ENCODE measurements at regions not wholly inside any gene's neighbourhood (a gene's known extent, or its start where the extent isn't known, plus 50 kb on each side); places are given as distances from the start of the nearest gene placed in this dataset.

- no peaks in the 10 kb centered on the region for H3K36me3 ChIP-seq
Observed at GRCh38 chr4:126794363-126794762, 838.4 kb upstream of the INTU start.

GRCh38 chr4:126798214-126798613 is 834.5 kb upstream of the INTU start:
- no peaks in the 10 kb centered on the region for H3K4me1 ChIP-seq

More at GRCh38 chr4:126794363-126794762, 838.4 kb upstream of the INTU start:
- TF ChIP-seq POLR2A (IDR thresholded peaks at IDR 0.05) (no peak), EP300 (IDR thresholded peaks at IDR 0.05) (no peak), POLR2AphosphoS5 (IDR thresholded peaks at IDR 0.05) (no peak)
- TF ChIP-seq, protein P1, sequence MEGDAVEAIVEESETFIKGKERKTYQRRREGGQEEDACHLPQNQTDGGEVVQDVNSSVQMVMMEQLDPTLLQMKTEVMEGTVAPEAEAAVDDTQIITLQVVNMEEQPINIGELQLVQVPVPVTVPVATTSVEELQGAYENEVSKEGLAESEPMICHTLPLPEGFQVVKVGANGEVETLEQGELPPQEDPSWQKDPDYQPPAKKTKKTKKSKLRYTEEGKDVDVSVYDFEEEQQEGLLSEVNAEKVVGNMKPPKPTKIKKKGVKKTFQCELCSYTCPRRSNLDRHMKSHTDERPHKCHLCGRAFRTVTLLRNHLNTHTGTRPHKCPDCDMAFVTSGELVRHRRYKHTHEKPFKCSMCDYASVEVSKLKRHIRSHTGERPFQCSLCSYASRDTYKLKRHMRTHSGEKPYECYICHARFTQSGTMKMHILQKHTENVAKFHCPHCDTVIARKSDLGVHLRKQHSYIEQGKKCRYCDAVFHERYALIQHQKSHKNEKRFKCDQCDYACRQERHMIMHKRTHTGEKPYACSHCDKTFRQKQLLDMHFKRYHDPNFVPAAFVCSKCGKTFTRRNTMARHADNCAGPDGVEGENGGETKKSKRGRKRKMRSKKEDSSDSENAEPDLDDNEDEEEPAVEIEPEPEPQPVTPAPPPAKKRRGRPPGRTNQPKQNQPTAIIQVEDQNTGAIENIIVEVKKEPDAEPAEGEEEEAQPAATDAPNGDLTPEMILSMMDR (IDR thresholded peaks at IDR 0.05) = no peak
- no peak overlapping the region for H3K27ac ChIP-seq
- no peaks in the 10 kb centered on the region for H3K27me3 ChIP-seq
- 89 to 100% methylated on average over 1 to 2 of the region's 2 CpGs for WGBS, 2 donors (ENCODE audit: low coverage in 1 of 2)
- H3K4me1 ChIP-seq = no peaks in the 10 kb centered on the region
- no peak for ATAC-seq
- no peaks in the 10 kb centered on the region for H3K9me3 ChIP-seq
- H3K4me3 ChIP-seq = no peak overlapping the region

GRCh38 chr4:126799416-126799815 is 833.3 kb upstream of the INTU start:
- WGBS, 2 donors (ENCODE audit: low coverage in 1 of 2) = 71% methylated on average over 1 to 2 of the region's 2 CpGs

More at GRCh38 chr4:126798214-126798613, 834.5 kb upstream of the INTU start:
- Histone ChIP-seq H3K27me3 (no peaks in the 10 kb centered on the region), H3K36me3 (no peaks in the 10 kb centered on the region), H3K27ac (no peak overlapping the region), H3K4me3 (no peak overlapping the region), H3K9me3 (no peaks in the 10 kb centered on the region)
- TF ChIP-seq POLR2A (IDR thresholded peaks at IDR 0.05) (no peak), EP300 (IDR thresholded peaks at IDR 0.05) (no peak), POLR2AphosphoS5 (IDR thresholded peaks at IDR 0.05) (no peak)
- TF ChIP-seq, protein P1 (IDR thresholded peaks at IDR 0.05) = no peak
- ATAC-seq = no peak
- 90 to 100% methylated on average over 1 of the region's 1 CpG for WGBS, 2 donors (ENCODE audit: low coverage in 1 of 2)

DNA sequence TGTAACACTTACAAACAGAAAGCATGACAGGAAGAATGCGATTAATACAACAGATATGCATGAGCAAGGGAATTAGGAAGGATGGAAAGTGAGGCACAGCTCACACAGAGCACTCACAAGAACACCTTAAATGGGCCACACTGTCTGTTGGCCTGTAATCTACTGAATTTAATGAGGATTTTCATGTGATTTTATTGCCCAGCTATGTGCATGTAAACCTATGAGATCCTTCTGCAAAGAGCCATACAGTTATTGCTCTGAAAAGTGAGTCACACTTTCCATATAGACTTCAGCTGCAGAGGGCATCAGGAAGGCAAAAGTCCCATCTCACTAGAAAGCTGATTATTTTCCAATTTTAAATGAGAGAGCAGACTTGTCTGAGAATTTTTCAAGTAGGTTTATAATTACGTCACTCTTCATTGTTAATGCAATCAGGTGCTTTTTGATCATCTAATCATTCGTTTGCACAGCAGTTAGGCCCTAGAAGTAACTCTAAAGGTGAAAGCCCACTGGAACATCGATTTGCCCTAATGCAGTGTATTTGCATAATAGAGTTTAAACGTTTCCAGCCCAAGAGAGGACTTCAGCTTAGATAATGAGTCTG is 832.7 kb upstream of the INTU start:
- no peak overlapping the region for H3K27ac ChIP-seq
- H3K4me1 ChIP-seq = no peaks in the 10 kb centered on the region
- H3K9me3 ChIP-seq = no peaks in the 10 kb centered on the region
- no peaks in the 10 kb centered on the region for H3K27me3 ChIP-seq
- 58 to 60% methylated on average over 3 to 5 of the region's 5 CpGs for WGBS, 2 donors (ENCODE audit: low coverage in 1 of 2)
- no peak overlapping the region for H3K4me3 ChIP-seq
- H3K36me3 ChIP-seq = no peaks in the 10 kb centered on the region
- TF ChIP-seq, protein P1 (IDR thresholded peaks at IDR 0.05) = no peak
- no peak for TF ChIP-seq POLR2AphosphoS5 (IDR thresholded peaks at IDR 0.05)
- TF ChIP-seq EP300 (IDR thresholded peaks at IDR 0.05) = no peak
- TF ChIP-seq POLR2A (IDR thresholded peaks at IDR 0.05) = no peak
- no peak for ATAC-seq

More at GRCh38 chr4:126799416-126799815, 833.3 kb upstream of the INTU start:
- H3K27me3 ChIP-seq = no peaks in the 10 kb centered on the region
- H3K9me3 ChIP-seq = no peaks in the 10 kb centered on the region
- TF ChIP-seq, protein P1 (IDR thresholded peaks at IDR 0.05) = no peak
- TF ChIP-seq POLR2A (IDR thresholded peaks at IDR 0.05) (no peak), EP300 (IDR thresholded peaks at IDR 0.05) (no peak)
- H3K27ac ChIP-seq = no peak overlapping the region
- H3K4me3 ChIP-seq = no peak overlapping the region
- no peak for ATAC-seq
- no peaks in the 10 kb centered on the region for H3K4me1 ChIP-seq
- no peaks in the 10 kb centered on the region for H3K36me3 ChIP-seq

- Histone ChIP-seq H3K27me3 (no peaks in the 10 kb centered on the region), H3K9me3 (no peaks in the 10 kb centered on the region), H3K4me1 (no peaks in the 10 kb centered on the region), H3K4me3 (no peak overlapping the region), H3K36me3 (no peaks in the 10 kb centered on the region), H3K27ac (no peak overlapping the region)
- ATAC-seq = no peak
- WGBS, 2 donors (ENCODE audit: low coverage in 1 of 2) = 39 to 43% methylated on average over 3 of the region's 3 CpGs
- no peak for TF ChIP-seq POLR2A (IDR thresholded peaks at IDR 0.05)
- no peak for TF ChIP-seq POLR2AphosphoS5 (IDR thresholded peaks at IDR 0.05)
- TF ChIP-seq, protein P1 (IDR thresholded peaks at IDR 0.05) = no peak
- TF ChIP-seq EP300 (IDR thresholded peaks at IDR 0.05) = no peak
Observed at GRCh38 chr4:126800575-126801141, 832.1 kb upstream of the INTU start.
